ENCODE measurements at regions not wholly inside any gene's neighbourhood (a gene's known extent, or its start where the extent isn't known, plus 50 kb on each side); places are given as distances from the start of the nearest gene placed in this dataset.

DNA sequence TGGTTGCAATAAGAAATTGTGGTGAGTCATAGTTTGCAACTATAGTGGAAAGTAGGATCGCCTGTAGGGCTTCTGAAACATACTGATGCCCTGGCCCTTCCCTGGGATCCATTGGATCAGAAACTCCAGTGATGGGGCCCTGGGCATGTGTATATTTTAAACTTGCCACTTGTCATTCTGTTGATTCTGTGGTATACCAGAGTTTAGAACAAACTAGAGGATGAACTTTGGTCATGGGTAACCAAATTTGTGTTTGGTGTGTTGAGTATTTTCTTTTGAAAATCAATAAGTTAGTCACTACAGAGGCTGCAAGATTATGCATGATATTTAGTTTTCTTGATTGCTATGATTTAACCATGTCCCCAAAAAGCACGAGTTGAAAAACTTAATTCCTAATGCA lies 142.2 kb downstream of the SLC15A5 start:
- no peak for TF ChIP-seq POLR2A (IDR thresholded peaks at IDR 0.05)
- TF ChIP-seq EP300 (IDR thresholded peaks at IDR 0.05): no peak
- TF ChIP-seq, protein P1, sequence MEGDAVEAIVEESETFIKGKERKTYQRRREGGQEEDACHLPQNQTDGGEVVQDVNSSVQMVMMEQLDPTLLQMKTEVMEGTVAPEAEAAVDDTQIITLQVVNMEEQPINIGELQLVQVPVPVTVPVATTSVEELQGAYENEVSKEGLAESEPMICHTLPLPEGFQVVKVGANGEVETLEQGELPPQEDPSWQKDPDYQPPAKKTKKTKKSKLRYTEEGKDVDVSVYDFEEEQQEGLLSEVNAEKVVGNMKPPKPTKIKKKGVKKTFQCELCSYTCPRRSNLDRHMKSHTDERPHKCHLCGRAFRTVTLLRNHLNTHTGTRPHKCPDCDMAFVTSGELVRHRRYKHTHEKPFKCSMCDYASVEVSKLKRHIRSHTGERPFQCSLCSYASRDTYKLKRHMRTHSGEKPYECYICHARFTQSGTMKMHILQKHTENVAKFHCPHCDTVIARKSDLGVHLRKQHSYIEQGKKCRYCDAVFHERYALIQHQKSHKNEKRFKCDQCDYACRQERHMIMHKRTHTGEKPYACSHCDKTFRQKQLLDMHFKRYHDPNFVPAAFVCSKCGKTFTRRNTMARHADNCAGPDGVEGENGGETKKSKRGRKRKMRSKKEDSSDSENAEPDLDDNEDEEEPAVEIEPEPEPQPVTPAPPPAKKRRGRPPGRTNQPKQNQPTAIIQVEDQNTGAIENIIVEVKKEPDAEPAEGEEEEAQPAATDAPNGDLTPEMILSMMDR (IDR thresholded peaks at IDR 0.05): no peak
- TF ChIP-seq POLR2AphosphoS5 (IDR thresholded peaks at IDR 0.05): no peak
